Bronchial epithelial cell (primary cell): ENCODE measurements at regions not wholly inside any gene's neighbourhood (a gene's known extent, or its start where the extent isn't known, plus 50 kb on each side); places are given as distances from the start of the nearest gene placed in this dataset.

ENCODE experiments used
- DNase-seq: peaks from one replicate; pipeline ENCODE4 v3.0.0-alpha.2; 2010; ENCODE audit warnings: low read depth
- FAIRE-seq: peaks from 2 replicates; lab custom pipeline; 2011; peaks lifted over from hg19 to GRCh38; lab: Jason Lieb, UNC
- H3K27me3 ChIP-seq: 2 replicates; pipeline ENCODE4 v1.5.1; 2011; ENCODE audit warnings: low read length; ENCODE audit not compliant: control insufficient read depth, insufficient read depth
- H3K36me3 ChIP-seq: 2 replicates; pipeline ENCODE4 v1.5.1; 2011; ENCODE audit warnings: low read length; ENCODE audit not compliant: control insufficient read depth, insufficient read depth
- H3K4me3 ChIP-seq: 2 replicates; pipeline ENCODE4 v1.5.1; 2011; ENCODE audit warnings: mild to moderate bottlenecking, low read depth, low read length, control low read depth
- CTCF ChIP-seq: IDR thresholded peaks from 2 replicates; pipeline ENCODE4 v1.5.1; 2011; ENCODE audit warnings: mild to moderate bottlenecking, moderate library complexity, low read length, control low read depth, inconsistent platforms; ENCODE audit not compliant: insufficient read depth, severe bottlenecking

GRCh38 chr13:23991119-23991518, 93.8 kb upstream of the C1QTNF9B start:
- Histone ChIP-seq H3K27me3 (peaks cover 4% of the 10 kb centered on the region), H3K4me3 (no peak overlapping the region), H3K36me3 (no peaks in the 10 kb centered on the region)
- TF ChIP-seq CTCF: no peak
- no peak for FAIRE-seq
- DNase-seq: no peak

GRCh38 chr13:23992781-23993679, 95.7 kb upstream of the C1QTNF9B start:
- no peak for DNase-seq
- TF ChIP-seq CTCF: no peak
- no peaks in the 10 kb centered on the region for H3K36me3 ChIP-seq
- H3K4me3 ChIP-seq: no peak overlapping the region
- FAIRE-seq: peak; percentile 72
- H3K27me3 ChIP-seq: peaks cover 5% of the 10 kb centered on the region

GRCh38 chr13:23993680-23993985, 96.3 kb upstream of the C1QTNF9B start:
- no peak for DNase-seq
- H3K4me3 ChIP-seq: no peak overlapping the region
- TF ChIP-seq CTCF: no peak
- FAIRE-seq: no peak
- no peaks in the 10 kb centered on the region for H3K36me3 ChIP-seq
- peaks cover 5% of the 10 kb centered on the region for H3K27me3 ChIP-seq

GRCh38 chr13:23995283-23996073, 98.2 kb upstream of the C1QTNF9B start:
- DNase-seq: no peak
- H3K4me3 ChIP-seq: no peak overlapping the region
- FAIRE-seq: no peak
- H3K27me3 ChIP-seq: peaks cover 3% of the 10 kb centered on the region
- no peak for TF ChIP-seq CTCF
- H3K36me3 ChIP-seq: no peaks in the 10 kb centered on the region

GRCh38 chr13:23996456-23996855, 99.2 kb upstream of the C1QTNF9B start:
- H3K36me3 ChIP-seq: no peaks in the 10 kb centered on the region
- DNase-seq: no peak
- no peak for FAIRE-seq
- H3K4me3 ChIP-seq: no peak overlapping the region
- TF ChIP-seq CTCF: no peak
- peaks cover 3% of the 10 kb centered on the region for H3K27me3 ChIP-seq
